ENCODE measurements at regions not wholly inside any gene's neighbourhood (a gene's known extent, or its start where the extent isn't known, plus 50 kb on each side); places are given as distances from the start of the nearest gene placed in this dataset.
"Not testable (repeated sequence)": the region's sequence is repeated elsewhere in the genome, so short reads cannot be mapped to it uniquely, and the experiment has no call there.

- no peak for DNase-seq (ENCODE audit: low read depth)
Measured at GRCh38 chr10:8280946-8281345, 226.5 kb downstream of the GATA3 start.

- no peak for DNase-seq (ENCODE audit: low read depth)
Measured at GRCh38 chr10:8282340-8282739, 227.9 kb downstream of the GATA3 start.

DNA sequence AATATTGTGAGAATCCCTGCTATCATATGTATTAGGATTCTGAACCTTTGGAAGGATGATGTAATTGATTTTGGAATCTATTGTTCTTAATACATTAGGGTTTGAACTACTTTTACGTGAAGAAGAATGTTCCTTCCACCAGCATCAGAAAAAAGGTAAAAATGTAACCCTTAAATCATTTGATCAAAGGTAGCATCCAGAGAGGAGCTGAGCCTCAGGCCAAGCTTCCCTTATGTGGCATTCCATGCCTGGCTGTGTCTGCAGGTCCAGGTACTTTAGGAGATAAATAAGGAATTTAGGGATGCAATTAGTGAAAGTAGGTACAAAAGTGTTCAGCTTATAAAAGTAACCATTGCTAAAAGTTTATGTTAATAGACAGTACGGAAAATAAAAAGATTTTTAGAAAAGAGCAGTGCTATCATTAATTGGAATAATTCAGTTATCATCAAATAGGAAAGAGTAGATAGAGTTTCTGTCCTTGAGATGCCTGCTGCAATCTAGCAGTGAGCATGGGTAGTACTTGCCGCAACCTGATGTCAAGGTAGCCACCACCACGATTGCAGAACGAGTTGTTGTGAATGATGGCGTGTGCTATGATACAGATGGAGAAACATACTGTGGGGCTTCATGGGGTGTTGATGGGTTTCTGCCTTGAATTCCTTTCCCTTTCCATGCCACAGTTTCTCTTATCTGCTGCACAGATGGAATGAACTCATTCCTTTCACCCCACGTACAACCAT, 228.8 kb downstream of the GATA3 start:
- no peak for DNase-seq (ENCODE audit: low read depth)

GRCh38 chr10:8283986-8284385, 229.5 kb downstream of the GATA3 start:
- no peak for DNase-seq (ENCODE audit: low read depth)

DNA sequence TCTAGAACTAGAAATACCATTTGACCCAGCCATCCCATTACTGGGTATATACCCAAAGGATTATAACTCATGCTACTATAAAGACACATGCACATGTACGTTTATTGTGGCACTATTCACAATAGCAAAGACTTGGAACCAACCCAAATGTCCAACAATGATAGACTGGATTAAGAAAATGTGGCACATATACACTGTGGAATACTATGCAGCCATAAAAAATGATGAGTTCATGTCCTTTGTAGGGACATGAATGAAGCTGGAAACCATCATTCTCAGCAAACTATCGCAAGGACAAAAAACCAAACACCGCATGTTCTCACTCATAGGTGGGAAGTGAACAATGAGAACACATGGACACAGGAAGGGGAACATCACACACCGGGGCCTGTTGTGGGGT, 231.5 kb downstream of the GATA3 start:
- DNase-seq (ENCODE audit: low read depth) = not testable (repeated sequence)

GRCh38 chr10:8288600-8288999, 234.1 kb downstream of the GATA3 start:
- DNase-seq (ENCODE audit: low read depth) = no peak

GRCh38 chr10:8289186-8289924, 234.9 kb downstream of the GATA3 start:
- no peak for DNase-seq (ENCODE audit: low read depth)

- DNase-seq (ENCODE audit: low read depth) = no peak
Measured at GRCh38 chr10:8294779-8295178, 240.3 kb downstream of the GATA3 start.

GRCh38 chr10:8295311-8295710, 240.8 kb downstream of the GATA3 start:
- no peak for DNase-seq (ENCODE audit: low read depth)

GRCh38 chr10:8296090-8296733, 241.7 kb downstream of the GATA3 start:
- no peak for DNase-seq (ENCODE audit: low read depth)

- DNase-seq (ENCODE audit: low read depth) = no peak
Measured at GRCh38 chr10:8296734-8297101, 242.2 kb downstream of the GATA3 start.

DNA sequence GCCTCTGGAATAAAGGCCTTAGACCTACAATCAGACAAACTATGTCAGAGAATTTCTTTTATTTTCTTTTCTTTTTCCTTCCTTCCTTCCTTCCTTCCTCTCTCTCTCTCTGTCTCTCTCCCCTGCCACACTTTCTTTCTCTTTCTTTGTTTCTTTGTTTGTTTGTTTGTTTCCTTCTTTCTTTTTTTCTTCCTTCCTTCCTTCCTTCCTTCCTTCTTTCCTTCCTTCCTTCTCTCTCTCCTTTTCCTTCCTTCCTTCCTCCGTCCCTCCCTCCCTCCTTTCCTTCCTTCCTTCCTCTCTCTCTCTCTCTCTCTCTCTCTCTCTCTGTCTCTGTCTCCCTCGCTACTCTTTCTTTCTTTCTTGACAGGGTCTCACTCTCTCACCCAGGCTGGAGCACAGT, 242.6 kb downstream of the GATA3 start:
- DNase-seq (ENCODE audit: low read depth) = no peak

DNA sequence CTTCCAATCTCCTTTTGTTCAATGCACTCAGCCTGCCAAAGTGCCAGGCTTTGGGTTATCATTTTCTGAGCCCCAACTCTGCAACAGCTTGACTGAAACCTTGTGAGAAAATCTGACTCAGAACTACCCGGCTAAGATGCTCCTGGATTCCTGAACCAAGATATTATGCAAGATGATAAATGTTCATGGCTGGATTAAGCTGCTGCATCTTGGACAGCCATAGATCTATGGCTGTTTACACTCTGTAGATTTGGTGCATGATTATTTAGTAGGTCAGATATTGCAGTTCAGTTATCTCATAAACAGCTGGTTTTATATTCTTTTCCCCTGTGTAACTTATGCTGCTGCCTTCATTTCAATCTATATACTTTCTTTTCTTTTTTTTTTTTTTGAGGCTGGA, 243.5 kb downstream of the GATA3 start:
- no peak for DNase-seq (ENCODE audit: low read depth)

- no peak for DNase-seq (ENCODE audit: low read depth)
Measured at GRCh38 chr10:8298896-8299570, 244.5 kb downstream of the GATA3 start.

GRCh38 chr10:8300925-8301324, 246.4 kb downstream of the GATA3 start:
- no peak for DNase-seq (ENCODE audit: low read depth)

DNA sequence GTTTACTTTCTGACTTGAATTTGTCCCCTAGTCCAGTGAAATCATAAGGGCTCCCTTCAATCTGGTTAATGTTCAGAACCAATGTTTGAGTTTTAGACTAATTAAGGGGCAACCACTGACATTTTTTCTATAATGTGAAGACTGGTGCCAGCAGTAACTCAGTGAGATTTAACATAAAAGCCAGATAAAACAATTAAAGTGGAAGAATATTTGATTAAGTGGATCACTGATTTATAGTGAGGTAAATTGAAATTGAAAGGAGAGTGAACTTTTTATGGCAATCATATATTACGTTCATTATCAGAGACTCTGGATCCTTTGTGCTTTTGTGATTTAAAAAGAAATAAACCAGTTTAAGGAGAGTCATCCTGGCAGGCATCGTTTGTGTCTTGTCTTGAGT, 246.8 kb downstream of the GATA3 start:
- no peak for DNase-seq (ENCODE audit: low read depth)

GRCh38 chr10:8301831-8302230, 247.3 kb downstream of the GATA3 start:
- DNase-seq (ENCODE audit: low read depth) = no peak

- no peak for DNase-seq (ENCODE audit: low read depth)
Measured at GRCh38 chr10:8302565-8302964, 248.1 kb downstream of the GATA3 start.

- DNase-seq (ENCODE audit: low read depth) = no peak
Measured at GRCh38 chr10:8304861-8305260, 250.4 kb downstream of the GATA3 start.

DNA sequence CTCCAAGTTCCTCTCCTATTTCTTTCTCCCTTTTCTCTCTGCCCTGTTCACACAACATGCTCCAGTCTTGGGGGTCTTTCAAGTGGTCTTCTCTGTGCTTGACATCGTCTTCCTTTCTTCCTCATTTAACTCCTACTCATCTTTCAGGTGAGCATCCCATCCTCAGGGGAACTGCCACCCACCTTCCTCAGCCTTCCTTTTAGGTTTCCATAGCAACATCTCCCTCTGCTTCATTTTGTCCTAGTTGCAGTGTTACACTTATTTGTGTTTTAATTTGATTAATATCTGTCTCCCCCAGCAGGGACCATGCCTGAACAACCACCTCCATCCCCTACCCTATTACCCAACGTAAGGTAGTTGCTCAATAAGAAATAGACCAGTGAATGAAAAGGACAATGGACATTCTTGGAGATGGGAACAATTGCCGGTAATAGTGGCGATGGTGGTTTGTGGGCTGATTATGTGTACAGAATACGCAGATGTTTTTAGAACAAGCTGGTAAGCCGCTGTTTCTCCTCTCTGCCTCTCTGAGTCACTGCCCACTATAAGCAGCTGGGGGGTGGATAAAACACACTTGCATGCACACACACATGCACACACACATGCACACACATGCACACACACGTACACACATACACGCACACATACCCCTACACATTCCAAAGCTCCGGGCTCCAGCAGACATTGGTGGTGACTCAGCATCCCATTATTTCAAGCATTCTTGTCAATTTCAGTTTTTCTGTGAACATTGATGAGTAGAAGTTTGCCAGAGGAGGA, 251.6 kb downstream of the GATA3 start:
- no peak for DNase-seq (ENCODE audit: low read depth)

DNA sequence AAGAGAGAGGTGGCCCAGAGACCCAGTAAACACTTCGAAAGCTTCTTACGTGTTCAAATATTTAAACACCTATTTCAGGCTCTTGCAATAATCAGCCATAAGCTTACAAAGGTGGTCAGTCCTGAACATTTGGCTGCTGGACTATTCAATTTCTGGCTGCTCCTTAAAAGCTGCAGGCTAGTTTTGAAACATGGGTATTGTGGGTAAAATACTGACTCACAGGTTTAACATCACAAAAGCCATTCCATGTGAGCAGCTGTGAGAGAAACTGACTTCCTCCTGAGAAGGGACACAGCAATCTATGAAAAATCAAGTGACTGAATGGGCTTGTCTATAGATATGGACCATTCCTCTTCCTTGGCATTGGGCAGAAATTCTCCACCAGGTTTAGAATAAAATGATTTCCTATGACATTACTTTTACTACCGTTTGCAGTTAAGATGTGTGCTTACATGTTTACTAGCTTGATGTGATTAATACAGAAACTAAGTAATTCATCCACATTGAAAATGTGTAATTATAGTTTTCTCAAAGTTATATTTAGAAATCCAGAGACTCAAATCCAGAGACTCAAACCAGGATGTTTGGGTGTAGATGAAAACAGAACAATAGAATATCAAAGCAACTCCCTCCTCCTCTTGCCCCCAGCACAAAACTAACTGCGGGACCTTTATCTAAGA, 252.3 kb downstream of the GATA3 start:
- no peak for DNase-seq (ENCODE audit: low read depth)
